ENCODE measurements at regions not wholly inside any gene's neighbourhood (a gene's known extent, or its start where the extent isn't known, plus 50 kb on each side); places are given as distances from the start of the nearest gene placed in this dataset.
A peak's percentile ranks its signal among the peaks of the same experiment; 100 is the strongest.

DNA sequence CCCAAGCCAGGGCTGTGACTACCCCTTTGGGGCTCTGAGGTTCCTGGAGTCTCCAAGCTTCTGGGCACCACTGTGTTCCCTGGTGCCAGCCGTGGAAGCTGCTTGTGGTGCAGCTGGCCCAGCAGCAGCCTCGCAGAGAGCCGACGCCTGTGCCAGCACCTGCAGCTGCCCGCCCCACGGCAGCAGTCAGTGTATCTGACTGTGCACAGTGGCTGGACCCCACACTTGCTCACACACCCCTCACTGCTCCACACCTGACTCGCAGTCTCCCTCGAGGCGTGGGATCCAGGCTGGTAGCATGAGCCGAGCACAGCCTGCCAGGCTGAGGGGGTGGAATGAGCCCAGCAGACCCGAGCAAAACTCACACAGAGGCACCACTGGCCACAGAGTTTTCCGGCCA is 325.2 kb downstream of the PCNX1 start:
- Mint-ChIP-seq H3K4me3 (no peak overlapping the region), H3K27ac (no peak overlapping the region), H3K27me3 (peaks cover 5% of the 10 kb centered on the region), H3K4me1 (peaks cover 2% of the 10 kb centered on the region), H3K36me3 (ENCODE audit: low read depth) (no peaks in the 10 kb centered on the region)
- DNase-seq (no peak), ATAC-seq (no peak)
- no peaks in the 10 kb centered on the region for H3K9me3 ChIP-seq (ENCODE audit: control insufficient read depth, low read length, poor library complexity, severe bottlenecking)

DNA sequence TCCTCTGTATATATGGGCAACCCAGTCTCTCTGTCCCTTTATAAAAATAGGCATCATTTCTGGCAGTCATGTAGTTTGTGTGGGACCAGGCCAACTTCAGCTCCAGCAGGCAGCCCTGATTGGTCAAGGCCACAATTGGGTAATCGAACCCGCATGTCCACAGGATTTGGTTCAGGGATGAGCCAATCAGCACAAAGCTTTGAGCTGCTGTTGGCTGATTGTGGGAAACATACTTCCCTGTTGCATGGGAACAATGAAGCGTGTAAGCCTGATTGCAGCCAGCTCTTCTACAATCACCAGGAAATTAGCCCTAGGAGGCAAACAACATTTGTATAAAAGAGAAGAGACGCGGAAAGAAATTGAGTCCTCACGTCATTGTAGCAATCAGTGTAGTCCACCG is 328.6 kb downstream of the PCNX1 start:
- DNase-seq, result no peak

DNA sequence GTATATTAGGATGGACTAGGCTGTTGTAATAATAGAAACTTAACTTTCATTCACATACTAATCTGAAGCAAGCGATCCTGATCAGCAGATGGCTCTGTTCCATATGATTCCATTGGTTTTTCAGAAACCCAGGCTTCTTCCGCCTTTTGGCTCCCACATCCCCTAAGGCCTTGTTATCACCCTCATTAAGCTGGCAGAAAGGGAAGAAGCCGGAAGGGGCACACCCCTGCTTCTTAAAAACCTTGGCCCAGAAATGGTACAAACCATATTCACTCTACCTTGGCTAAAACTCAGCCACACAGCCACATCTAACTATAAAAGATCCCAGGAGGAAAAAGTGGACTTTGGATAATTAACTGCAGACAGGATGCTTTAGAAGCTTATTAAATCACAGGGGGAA is 329.2 kb downstream of the PCNX1 start:
- no peaks in the 10 kb centered on the region for H3K9me3 ChIP-seq (ENCODE audit: control insufficient read depth, low read length, poor library complexity, severe bottlenecking)
- Mint-ChIP-seq H3K4me1 (peaks cover 2% of the 10 kb centered on the region), H3K27ac (no peak overlapping the region), H3K36me3 (ENCODE audit: low read depth) (no peaks in the 10 kb centered on the region), H3K4me3 (no peak overlapping the region), H3K27me3 (peaks cover 5% of the 10 kb centered on the region)
- ATAC-seq (no peak), DNase-seq (no peak)

More for the DNA sequence above, 328.6 kb downstream of the PCNX1 start:
- peaks cover 5% of the 10 kb centered on the region for H3K27me3 Mint-ChIP-seq
- H3K36me3 Mint-ChIP-seq (ENCODE audit: low read depth), result no peaks in the 10 kb centered on the region
- H3K27ac Mint-ChIP-seq, result no peak overlapping the region
- no peak for ATAC-seq
- H3K4me1 Mint-ChIP-seq, result peaks cover 2% of the 10 kb centered on the region
- no peaks in the 10 kb centered on the region for H3K9me3 ChIP-seq (ENCODE audit: control insufficient read depth, low read length, poor library complexity, severe bottlenecking)
- H3K4me3 Mint-ChIP-seq, result no peak overlapping the region

DNA sequence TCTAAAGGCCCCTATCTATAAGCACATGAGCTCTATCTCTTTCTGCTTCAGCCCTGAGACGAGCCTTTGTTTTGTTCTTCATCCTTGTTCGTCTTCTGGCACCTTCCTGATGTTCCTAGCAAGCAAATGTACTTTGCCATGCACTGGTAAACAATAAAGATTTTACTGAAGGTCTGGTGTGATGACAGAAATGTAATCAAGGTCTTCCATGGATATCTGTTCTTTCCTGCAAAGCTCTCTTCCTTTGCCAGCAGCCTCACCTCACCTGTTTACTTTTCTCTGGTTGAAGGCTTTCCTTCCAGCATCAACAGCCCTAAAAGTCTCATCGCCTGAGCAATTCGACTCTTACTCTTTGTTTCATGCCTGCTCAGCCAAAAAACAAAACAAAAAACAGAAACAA is 330.3 kb downstream of the PCNX1 start:
- ATAC-seq, result no peak
- no peaks in the 10 kb centered on the region for H3K9me3 ChIP-seq (ENCODE audit: control insufficient read depth, low read length, poor library complexity, severe bottlenecking)
- Mint-ChIP-seq H3K36me3 (ENCODE audit: low read depth) (no peaks in the 10 kb centered on the region), H3K4me1 (no peaks in the 10 kb centered on the region), H3K4me3 (no peak overlapping the region), H3K27ac (no peak overlapping the region), H3K27me3 (peaks cover 4% of the 10 kb centered on the region)
- no peak for DNase-seq

DNA sequence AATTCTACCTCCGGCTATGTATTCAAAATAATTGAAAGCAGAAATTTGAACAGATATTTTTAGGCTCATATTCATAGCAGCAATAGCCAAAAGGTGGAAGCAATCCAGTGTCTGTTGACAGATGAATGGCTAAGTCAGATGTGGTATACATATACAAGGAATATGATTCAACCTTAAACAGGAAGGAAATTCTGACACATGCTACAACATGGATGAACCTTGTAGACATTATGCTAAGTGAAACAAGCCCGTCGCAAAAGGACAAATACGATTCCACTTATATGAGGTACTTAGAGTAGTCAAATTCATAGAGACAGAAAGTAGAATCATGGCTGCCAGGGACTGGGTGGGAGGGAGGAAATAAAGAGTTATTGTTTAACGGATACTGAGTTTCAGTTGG is 331.6 kb downstream of the PCNX1 start:
- Mint-ChIP-seq H3K4me3 (no peak overlapping the region), H3K4me1 (no peaks in the 10 kb centered on the region), H3K27me3 (no peaks in the 10 kb centered on the region), H3K36me3 (ENCODE audit: low read depth) (no peaks in the 10 kb centered on the region), H3K27ac (no peak overlapping the region)
- DNase-seq (no peak), ATAC-seq (no peak)
- H3K9me3 ChIP-seq (ENCODE audit: control insufficient read depth, low read length, poor library complexity, severe bottlenecking), result no peaks in the 10 kb centered on the region

- no peaks in the 10 kb centered on the region for H3K36me3 Mint-ChIP-seq (ENCODE audit: low read depth)
- DNase-seq, result no peak
- ATAC-seq, result no peak
- no peaks in the 10 kb centered on the region for H3K4me1 Mint-ChIP-seq
- H3K9me3 ChIP-seq (ENCODE audit: control insufficient read depth, low read length, poor library complexity, severe bottlenecking), result no peaks in the 10 kb centered on the region
- H3K4me3 Mint-ChIP-seq, result no peak overlapping the region
- H3K27ac Mint-ChIP-seq, result no peak overlapping the region
- no peaks in the 10 kb centered on the region for H3K27me3 Mint-ChIP-seq
Measured at GRCh38 chr14:71240171-71240570, 332.9 kb downstream of the PCNX1 start.

DNA sequence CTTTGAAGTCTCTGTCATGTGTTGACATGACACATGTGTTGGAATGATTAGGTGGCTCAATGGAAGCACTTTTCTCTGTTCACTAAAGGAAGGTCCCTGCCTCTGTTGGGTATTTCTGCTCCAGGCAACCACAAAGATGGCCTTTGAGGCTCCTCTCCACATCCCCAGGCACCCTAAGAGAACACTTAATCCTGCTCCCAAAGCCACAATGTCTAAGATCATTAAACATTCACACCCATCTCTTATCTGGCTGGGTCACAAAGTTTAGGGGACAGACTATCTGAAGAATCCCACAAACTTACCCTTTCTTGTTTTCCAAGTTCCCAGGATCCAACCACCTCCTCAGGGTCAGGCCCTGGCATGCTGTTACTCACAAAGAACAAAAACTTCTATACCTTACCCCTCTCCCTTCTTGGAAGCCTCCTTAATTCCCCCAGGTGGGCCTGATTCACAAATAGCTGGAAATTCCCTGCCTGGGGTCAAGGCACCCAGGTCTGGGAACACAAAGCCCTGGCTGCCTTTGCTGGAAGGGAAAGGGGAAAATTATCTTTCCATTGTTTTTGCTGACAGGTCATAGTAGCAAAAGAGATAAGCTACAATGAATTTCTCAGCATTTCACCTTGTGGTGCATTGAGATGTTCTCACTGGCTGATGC is 333.7 kb downstream of the PCNX1 start:
- H3K9me3 ChIP-seq (ENCODE audit: control insufficient read depth, low read length, poor library complexity, severe bottlenecking), result no peaks in the 10 kb centered on the region
- Mint-ChIP-seq H3K4me1 (peaks cover 6% of the 10 kb centered on the region), H3K36me3 (ENCODE audit: low read depth) (no peaks in the 10 kb centered on the region), H3K4me3 (no peak overlapping the region), H3K27ac (no peak overlapping the region), H3K27me3 (no peaks in the 10 kb centered on the region)
- ATAC-seq, result no peak
- DNase-seq, result no peak

- no peak overlapping the region for H3K4me3 Mint-ChIP-seq
- no peaks in the 10 kb centered on the region for H3K27me3 Mint-ChIP-seq
- ATAC-seq, result no peak
- no peaks in the 10 kb centered on the region for H3K9me3 ChIP-seq (ENCODE audit: control insufficient read depth, low read length, poor library complexity, severe bottlenecking)
- H3K36me3 Mint-ChIP-seq (ENCODE audit: low read depth), result no peaks in the 10 kb centered on the region
- H3K4me1 Mint-ChIP-seq, result peaks cover 14% of the 10 kb centered on the region
- DNase-seq, result no peak
- no peak overlapping the region for H3K27ac Mint-ChIP-seq
Measured at GRCh38 chr14:71242237-71242748, 335.0 kb downstream of the PCNX1 start.

GRCh38 chr14:71243697-71244096 is 336.4 kb downstream of the PCNX1 start:
- no peak overlapping the region for H3K27ac Mint-ChIP-seq
- H3K4me3 Mint-ChIP-seq, result no peak overlapping the region
- H3K27me3 Mint-ChIP-seq, result no peaks in the 10 kb centered on the region
- no peaks in the 10 kb centered on the region for H3K36me3 Mint-ChIP-seq (ENCODE audit: low read depth)
- no peaks in the 10 kb centered on the region for H3K9me3 ChIP-seq (ENCODE audit: control insufficient read depth, low read length, poor library complexity, severe bottlenecking)
- DNase-seq (no peak), ATAC-seq (no peak)
- H3K4me1 Mint-ChIP-seq, result peaks cover 16% of the 10 kb centered on the region

GRCh38 chr14:71244341-71244740 is 337.1 kb downstream of the PCNX1 start:
- Mint-ChIP-seq H3K4me1 (peaks cover 16% of the 10 kb centered on the region), H3K4me3 (no peak overlapping the region), H3K27ac (no peak overlapping the region), H3K27me3 (no peaks in the 10 kb centered on the region), H3K36me3 (ENCODE audit: low read depth) (no peaks in the 10 kb centered on the region)
- no peak for DNase-seq
- no peak for ATAC-seq
- no peaks in the 10 kb centered on the region for H3K9me3 ChIP-seq (ENCODE audit: control insufficient read depth, low read length, poor library complexity, severe bottlenecking)

GRCh38 chr14:71245659-71246361 is 338.6 kb downstream of the PCNX1 start:
- DNase-seq, result no peak
- Mint-ChIP-seq H3K4me1 (peaks cover 19% of the 10 kb centered on the region), H3K4me3 (no peak overlapping the region), H3K27ac (peak overlapping the region; percentile 64), H3K27me3 (no peaks in the 10 kb centered on the region), H3K36me3 (ENCODE audit: low read depth) (no peaks in the 10 kb centered on the region)
- no peaks in the 10 kb centered on the region for H3K9me3 ChIP-seq (ENCODE audit: control insufficient read depth, low read length, poor library complexity, severe bottlenecking)
- ATAC-seq, result peak; percentile 69

- DNase-seq, result no peak
Measured at GRCh38 chr14:71246539-71246938, 339.3 kb downstream of the PCNX1 start.

DNA sequence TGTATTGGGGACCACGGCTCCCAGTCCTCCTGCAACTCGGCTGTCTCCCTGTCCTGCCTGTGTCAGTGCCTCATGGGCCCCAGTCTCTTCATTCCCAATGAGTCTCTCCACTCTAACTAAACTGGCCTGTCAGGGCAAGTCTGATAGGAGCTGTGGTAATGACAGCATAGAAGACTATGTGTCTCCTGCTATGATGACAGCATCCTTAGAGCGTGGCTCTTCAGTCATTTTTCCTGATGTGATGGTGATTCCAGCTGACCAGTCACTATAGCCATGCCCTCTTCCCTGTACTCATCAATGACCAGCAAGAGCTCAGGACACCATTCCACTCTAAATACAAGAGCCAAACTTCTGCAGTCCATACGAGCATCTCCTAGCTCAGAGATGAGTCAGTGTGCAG is 339.8 kb downstream of the PCNX1 start:
- H3K4me1 Mint-ChIP-seq, result peaks cover 19% of the 10 kb centered on the region
- DNase-seq (no peak), ATAC-seq (no peak)
- no peaks in the 10 kb centered on the region for H3K27me3 Mint-ChIP-seq
- H3K9me3 ChIP-seq (ENCODE audit: control insufficient read depth, low read length, poor library complexity, severe bottlenecking), result no peaks in the 10 kb centered on the region
- no peaks in the 10 kb centered on the region for H3K36me3 Mint-ChIP-seq (ENCODE audit: low read depth)
- peak overlapping the region; percentile 64 for H3K27ac Mint-ChIP-seq
- no peak overlapping the region for H3K4me3 Mint-ChIP-seq

More at GRCh38 chr14:71246539-71246938, 339.3 kb downstream of the PCNX1 start:
- Mint-ChIP-seq H3K27me3 (no peaks in the 10 kb centered on the region), H3K36me3 (ENCODE audit: low read depth) (no peaks in the 10 kb centered on the region), H3K27ac (peak overlapping the region; percentile 64), H3K4me1 (peaks cover 19% of the 10 kb centered on the region), H3K4me3 (no peak overlapping the region)
- ATAC-seq, result no peak
- H3K9me3 ChIP-seq (ENCODE audit: control insufficient read depth, low read length, poor library complexity, severe bottlenecking), result no peaks in the 10 kb centered on the region

DNA sequence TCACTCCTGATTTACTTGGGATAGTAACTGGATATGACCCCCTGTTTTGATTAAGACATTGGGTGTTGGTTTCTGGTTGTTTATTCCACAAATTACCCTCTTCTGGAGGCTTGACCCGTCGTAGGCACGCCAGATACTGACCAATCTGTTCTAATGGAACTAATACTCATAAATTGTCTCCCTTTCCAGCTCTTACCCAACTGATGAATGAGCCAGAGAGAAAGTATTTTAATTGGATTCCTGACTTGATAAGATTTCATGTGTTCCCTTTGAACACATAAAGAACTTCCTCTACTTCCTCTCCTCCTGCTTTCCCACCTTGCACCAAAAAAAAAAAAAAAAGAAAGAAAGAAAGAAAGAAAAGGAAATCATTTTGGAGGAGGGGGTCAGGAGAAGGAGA is 340.9 kb downstream of the PCNX1 start:
- ATAC-seq, result no peak

More for the DNA sequence above, 340.9 kb downstream of the PCNX1 start:
- Mint-ChIP-seq H3K4me1 (peaks cover 19% of the 10 kb centered on the region), H3K27ac (peak overlapping the region; percentile 6), H3K36me3 (ENCODE audit: low read depth) (no peaks in the 10 kb centered on the region), H3K27me3 (no peaks in the 10 kb centered on the region), H3K4me3 (no peak overlapping the region)
- no peak for DNase-seq
- H3K9me3 ChIP-seq (ENCODE audit: control insufficient read depth, low read length, poor library complexity, severe bottlenecking), result no peaks in the 10 kb centered on the region
